ENCODE measurements at regions not wholly inside any gene's neighbourhood (a gene's known extent, or its start where the extent isn't known, plus 50 kb on each side); places are given as distances from the start of the nearest gene placed in this dataset.
A peak's percentile ranks its signal among the peaks of the same experiment; 100 is the strongest.

GRCh38 chr7:22900101-22900500 lies 77.5 kb upstream of the TOMM7 start:
- no peaks in the 10 kb centered on the region for H3K9me3 ChIP-seq (ENCODE audit: low read depth)
- no peak for DNase-seq (ENCODE audit: low spot score)
- TF ChIP-seq EZH2 (IDR thresholded peaks at IDR 0.05; ENCODE audit: borderline replicate concordance) (no peak), CTCF (IDR thresholded peaks at IDR 0.05; ENCODE audit: poor library complexity) (no peak), EZH2phosphoT487 (IDR thresholded peaks at IDR 0.05; ENCODE audit: low read depth, severe bottlenecking, unreplicated experiment) (no peak)
- H3K27ac ChIP-seq: no peak overlapping the region
- WGBS (ENCODE audit: low lambda C conversion rate, missing lambda C conversion rate): 94% methylated on average over 1 of the region's 1 CpG
- H3K4me2 ChIP-seq: no peak overlapping the region
- H3K79me2 ChIP-seq: no peaks in the 10 kb centered on the region
- no peaks in the 10 kb centered on the region for H3K4me1 ChIP-seq (ENCODE audit: insufficient read depth)
- H2AFZ ChIP-seq: no peak overlapping the region
- no peak overlapping the region for H3K4me3 ChIP-seq
- no peaks in the 10 kb centered on the region for H4K20me1 ChIP-seq (ENCODE audit: insufficient read depth, poor library complexity, severe bottlenecking)
- H3K36me3 ChIP-seq (replicated peaks; ENCODE audit: insufficient read depth, low read depth): no peaks in the 10 kb centered on the region
- H3K27me3 ChIP-seq: no peaks in the 10 kb centered on the region
- H3K9me2 ChIP-seq (replicated peaks; ENCODE audit: insufficient read depth): no peaks in the 10 kb centered on the region

GRCh38 chr7:22896917-22897316 lies 74.3 kb upstream of the TOMM7 start:
- Histone ChIP-seq H4K20me1 (ENCODE audit: insufficient read depth, poor library complexity, severe bottlenecking) (no peaks in the 10 kb centered on the region), H3K27me3 (no peaks in the 10 kb centered on the region), H3K4me3 (no peak overlapping the region), H3K79me2 (no peaks in the 10 kb centered on the region), H3K9me3 (ENCODE audit: low read depth) (no peaks in the 10 kb centered on the region), H2AFZ (no peak overlapping the region), H3K9me2 (replicated peaks; ENCODE audit: insufficient read depth) (no peaks in the 10 kb centered on the region), H3K36me3 (replicated peaks; ENCODE audit: insufficient read depth, low read depth) (no peaks in the 10 kb centered on the region), H3K4me1 (ENCODE audit: insufficient read depth) (no peaks in the 10 kb centered on the region), H3K27ac (no peak overlapping the region), H3K4me2 (no peak overlapping the region)
- TF ChIP-seq EZH2phosphoT487 (IDR thresholded peaks at IDR 0.05; ENCODE audit: low read depth, severe bottlenecking, unreplicated experiment): no peak
- TF ChIP-seq CTCF (IDR thresholded peaks at IDR 0.05; ENCODE audit: poor library complexity): no peak
- DNase-seq (ENCODE audit: low spot score): peak; percentile 23
- 90% methylated on average over 5 of the region's 5 CpGs for WGBS (ENCODE audit: low lambda C conversion rate, missing lambda C conversion rate)

GRCh38 chr7:22895828-22896165 lies 73.1 kb upstream of the TOMM7 start:
- no peaks in the 10 kb centered on the region for H3K79me2 ChIP-seq
- H3K36me3 ChIP-seq (replicated peaks; ENCODE audit: insufficient read depth, low read depth): no peaks in the 10 kb centered on the region
- DNase-seq (ENCODE audit: low spot score): no peak
- H3K9me2 ChIP-seq (replicated peaks; ENCODE audit: insufficient read depth): no peaks in the 10 kb centered on the region
- 89% methylated on average over 2 of the region's 2 CpGs for WGBS (ENCODE audit: low lambda C conversion rate, missing lambda C conversion rate)
- TF ChIP-seq EZH2phosphoT487 (IDR thresholded peaks at IDR 0.05; ENCODE audit: low read depth, severe bottlenecking, unreplicated experiment) (no peak), CTCF (IDR thresholded peaks at IDR 0.05; ENCODE audit: poor library complexity) (no peak), EZH2 (IDR thresholded peaks at IDR 0.05; ENCODE audit: borderline replicate concordance) (no peak)
- H4K20me1 ChIP-seq (ENCODE audit: insufficient read depth, poor library complexity, severe bottlenecking): no peaks in the 10 kb centered on the region
- H3K27ac ChIP-seq: no peak overlapping the region
- no peaks in the 10 kb centered on the region for H3K27me3 ChIP-seq
- H2AFZ ChIP-seq: no peak overlapping the region
- H3K4me2 ChIP-seq: no peak overlapping the region
- H3K4me1 ChIP-seq (ENCODE audit: insufficient read depth): no peaks in the 10 kb centered on the region
- H3K9me3 ChIP-seq (ENCODE audit: low read depth): no peaks in the 10 kb centered on the region
- H3K4me3 ChIP-seq: no peak overlapping the region
